K562 (cell line): ENCODE measurements at regions not wholly inside any gene's neighbourhood (a gene's known extent, or its start where the extent isn't known, plus 50 kb on each side); places are given as distances from the start of the nearest gene placed in this dataset.
A peak's percentile ranks its signal among the peaks of the same experiment; 100 is the strongest.

Source experiments
- ATAC-seq: fragments of 200-7000 bp; cut with Tn5 transposase; 3 replicates; pipeline ENCODE4 v1.9.1; 2020; ENCODE audit warnings: moderate library complexity
- BruUV-seq: library from RNA; stranded (reverse); fragments of 400-500 nt; replicated peaks from 2 replicates; lab custom pipeline; 2021; lab: Mats Ljungman, UMichigan
- CTCF ChIA-PET: fragments of 300-600 bp; formaldehyde crosslinking; extraction: SDS; loops from one replicate; lab custom pipeline; 2021; ENCODE audit warnings: low intra/inter-chr PET ratio; lab: Yijun Ruan, JAX
- POLR2A ChIA-PET: fragments of 300-600, 350-650 bp; sonication (Branson Sonifier 250); formaldehyde crosslinking; extraction: SDS; loops from one replicate; lab custom pipeline; 2021; ENCODE audit warnings: antibody characterized with exemption, inconsistent platforms; lab: Yijun Ruan, JAX
- DNase-seq, 4 experiments: peaks; one replicate each; pipeline versions ENCODE4 v3.0.0 to v3.0.0-alpha.2; 2011 to 2018; ENCODE audit warnings: low spot score in 3 of 4, mixed read lengths in 3 of 4; ENCODE audit errors: extremely low read depth in 1 of 4
- FAIRE-seq: peaks from 2 replicates; lab custom pipeline; 2011; peaks lifted over from hg19 to GRCh38; lab: Jason Lieb, UNC
- H2AFZ ChIP-seq: 2 replicates; pipeline ENCODE4 v1.6.0; 2011; ENCODE audit warnings: low read depth, low read length, control low read depth, inconsistent platforms
- H3K27ac ChIP-seq: fragments of 200-600 bp; 3 replicates; pipeline ENCODE4 v1.8.0; 2011; ENCODE audit warnings: low read depth, mild to moderate bottlenecking, control low read depth, inconsistent platforms, low read length, moderate library complexity, mixed read lengths; ENCODE audit errors: extremely low read depth
- H3K27me3 ChIP-seq, 2 experiments: fragments of 300-600 bp in 1 of 2; 2 replicates in 1 of 2; 3 replicates in 1 of 2; pipeline versions ENCODE4 v1.6.0 to v1.8.0; 2011; ENCODE audit warnings: inconsistent platforms in 2 of 2, low read length in 2 of 2, mild to moderate bottlenecking in 1 of 2, mixed read lengths in 1 of 2, moderate library complexity in 1 of 2; ENCODE audit not compliant: control insufficient read depth in 2 of 2, insufficient read depth in 2 of 2
- H3K36me3 ChIP-seq: fragments of 300-600 bp; 3 replicates; pipeline ENCODE4 v1.8.0; 2011; ENCODE audit warnings: mild to moderate bottlenecking, low read length, inconsistent platforms; ENCODE audit not compliant: control insufficient read depth, insufficient read depth
- H3K4me1 ChIP-seq, 2 experiments: fragments of 200-600 bp in 1 of 2; replicated peaks in 1 of 2; 2 replicates in 1 of 2; 3 replicates in 1 of 2; pipeline versions ENCODE4 v1.5.1 to v1.8.0; 2011; ENCODE audit warnings: inconsistent platforms in 2 of 2, low read length in 2 of 2, mild to moderate bottlenecking in 1 of 2, mixed read lengths in 1 of 2, moderate library complexity in 1 of 2; ENCODE audit not compliant: control insufficient read depth in 2 of 2, insufficient read depth in 2 of 2
- H3K4me2 ChIP-seq: 2 replicates; pipeline ENCODE4 v1.6.1; 2011; ENCODE audit warnings: low read length, control low read depth, inconsistent platforms, mixed read lengths; ENCODE audit not compliant: insufficient read depth
- H3K4me3 ChIP-seq: fragments of 200-600 bp; sonication (generic), shearing (Covaris generic); 2 replicates; pipeline ENCODE4 v1.5.1; 2016; ENCODE audit warnings: control low read depth, inconsistent platforms
- H3K79me2 ChIP-seq: fragments of 200-600 bp; 3 replicates; pipeline ENCODE4 v1.8.0; 2011; ENCODE audit warnings: low read length, inconsistent platforms; ENCODE audit not compliant: control insufficient read depth, insufficient read depth
- H3K9ac ChIP-seq, 2 experiments: 2 replicates each; pipeline versions ENCODE4 v1.6.0 to v1.6.1; 2011; ENCODE audit warnings: low read depth in 2 of 2, low read length in 2 of 2, control low read depth in 1 of 2, inconsistent platforms in 1 of 2, mild to moderate bottlenecking in 1 of 2, mixed read lengths in 1 of 2; ENCODE audit not compliant: insufficient read depth in 1 of 2
- H3K9me1 ChIP-seq: one replicate; pipeline ENCODE4 v1.6.0; 2011; ENCODE audit warnings: inconsistent platforms, mild to moderate bottlenecking, low read length, moderate library complexity; ENCODE audit not compliant: control insufficient read depth, insufficient read depth
- H3K9me3 ChIP-seq: replicated peaks from 2 replicates; pipeline ENCODE4 v1.5.1; 2011; ENCODE audit warnings: low read depth, low read length, inconsistent platforms; ENCODE audit not compliant: control insufficient read depth, insufficient read depth
- H4K20me1 ChIP-seq: replicated peaks from 2 replicates; pipeline ENCODE4 v1.6.1; 2011; ENCODE audit warnings: low read length, inconsistent platforms, mixed read lengths; ENCODE audit not compliant: control insufficient read depth, insufficient read depth
- HDGF ChIP-seq: fragments of 450-650 bp; IDR thresholded peaks from 2 replicates; pipeline ENCODE4 v1.6.1; 2016
- HNRNPH1 ChIP-seq: fragments of 200-400 bp; formaldehyde crosslinking; optimal IDR thresholded peaks from 2 replicates; pipeline ENCODE3; 2017; ENCODE audit warnings: low read depth, mild to moderate bottlenecking, low read length, moderate library complexity
- RBBP5 ChIP-seq: fragments of 200-600 bp; sonication (generic); IDR thresholded peaks from 2 replicates; pipeline ENCODE4 v1.6.1; 2012; ENCODE audit warnings: borderline replicate concordance, mild to moderate bottlenecking, low read length, control low read depth, inconsistent platforms; ENCODE audit not compliant: insufficient read depth, poor library complexity, severe bottlenecking
- SRSF9 ChIP-seq: fragments of 200-400 bp; formaldehyde crosslinking; IDR thresholded peaks from 2 replicates; pipeline ENCODE4 v1.6.1; 2017; ENCODE audit warnings: low read depth, low read length, borderline replicate concordance
- TCF3 ChIP-seq: sonication (generic); formaldehyde crosslinking; IDR thresholded peaks from 2 replicates; pipeline ENCODE4 v1.4.0; 2020; ENCODE audit warnings: mild to moderate bottlenecking, missing genetic modification reagents
- WGBS: fragments of 100-300 bp; shearing (Covaris generic); methylation state at CpG from one replicate; pipeline ENCODE4 v1.1.6; 2016; ENCODE audit warnings: low coverage, mixed read lengths; ENCODE audit not compliant: insufficient coverage; ENCODE audit errors: missing lambda C conversion rate; 5-methylcytosine and 5-hydroxymethylcytosine counted together
- in situ Hi-C: fragments of 300-500 bp; cut with MboI; formaldehyde crosslinking; loops from 4 replicates; pipeline ENCODE4 v1.15.0; 2018; ENCODE audit warnings: inconsistent platforms, mixed read lengths
- intact Hi-C: fragments of 100-400 bp; cut with micrococcal nuclease; formaldehyde crosslinking; loops from 2 replicates; pipeline ENCODE4 v1.14.2; 2022
- TF ChIP-seq, protein P1 (sequence below): sonication (generic); formaldehyde crosslinking; IDR thresholded peaks from 2 replicates; pipeline ENCODE4 v1.9.0; 2022; ENCODE audit warnings: mild to moderate bottlenecking, missing genetic modification reagents
- TF ChIP-seq, protein P2 (sequence below): fragments of 250-450 bp; sonication (Bioruptor Pico); IDR thresholded peaks from 2 replicates; pipeline ENCODE4 v1.6.1; 2021; ENCODE audit warnings: mild to moderate bottlenecking
- TF ChIP-seq, protein P3 (sequence below): fragments of 450-650 bp; formaldehyde crosslinking; IDR thresholded peaks from 2 replicates; pipeline ENCODE4 v1.4.0; 2020; ENCODE audit warnings: mild to moderate bottlenecking, mixed read lengths
- TF ChIP-seq, protein P4 (sequence below): fragments of 450-650 bp; formaldehyde crosslinking; IDR thresholded peaks from 2 replicates; pipeline ENCODE4 v1.4.0; 2020; ENCODE audit warnings: mild to moderate bottlenecking

DNA sequence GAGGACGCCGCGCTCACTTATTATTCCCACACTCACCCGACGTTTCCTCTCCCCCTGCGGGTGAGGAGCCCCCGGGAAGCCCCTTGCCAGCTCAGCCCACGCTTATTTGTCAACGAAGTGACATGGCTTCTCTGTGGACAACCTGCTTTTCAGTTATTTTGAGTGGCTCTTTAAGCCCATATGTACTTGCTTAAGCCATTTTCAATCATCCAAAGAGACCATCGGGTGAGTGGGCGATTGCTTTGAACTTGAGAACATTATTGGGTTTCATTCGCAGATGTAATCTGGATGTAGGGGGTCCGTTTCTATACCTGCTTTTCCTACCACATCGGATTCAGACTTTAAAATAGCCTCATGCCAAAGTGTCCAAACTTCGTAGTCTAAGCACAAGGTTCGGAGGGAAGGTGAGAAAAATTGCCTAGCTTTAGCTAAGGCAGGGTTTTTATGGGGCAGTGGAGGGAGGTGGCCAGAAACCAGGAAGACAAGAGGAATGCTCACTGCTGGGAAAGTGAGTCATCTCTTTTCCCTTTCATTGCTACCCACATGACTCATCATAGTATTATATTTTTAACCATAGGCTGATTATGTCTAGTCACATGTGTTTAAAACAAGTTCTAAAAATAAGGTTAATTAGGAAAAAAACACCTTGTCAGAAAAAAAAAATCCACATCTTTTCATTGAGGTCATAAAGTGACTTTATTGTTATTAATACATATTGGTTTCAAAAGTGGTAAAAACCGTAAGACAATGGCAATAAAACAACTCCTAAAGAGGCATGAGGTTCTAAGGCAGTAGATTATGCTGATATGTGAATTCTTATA, 773.1 kb upstream of the NR2F2 start (continued):
- TF ChIP-seq, protein P1, sequence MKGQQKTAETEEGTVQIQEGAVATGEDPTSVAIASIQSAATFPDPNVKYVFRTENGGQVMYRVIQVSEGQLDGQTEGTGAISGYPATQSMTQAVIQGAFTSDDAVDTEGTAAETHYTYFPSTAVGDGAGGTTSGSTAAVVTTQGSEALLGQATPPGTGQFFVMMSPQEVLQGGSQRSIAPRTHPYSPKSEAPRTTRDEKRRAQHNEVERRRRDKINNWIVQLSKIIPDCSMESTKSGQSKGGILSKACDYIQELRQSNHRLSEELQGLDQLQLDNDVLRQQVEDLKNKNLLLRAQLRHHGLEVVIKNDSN (CRISPR knock-in tag) = no peak
- TF ChIP-seq HNRNPH1 (no peak), SRSF9 (no peak), TCF3 (no peak; the same call in 1 of the 2 replicates)
- TF ChIP-seq, protein P2, sequence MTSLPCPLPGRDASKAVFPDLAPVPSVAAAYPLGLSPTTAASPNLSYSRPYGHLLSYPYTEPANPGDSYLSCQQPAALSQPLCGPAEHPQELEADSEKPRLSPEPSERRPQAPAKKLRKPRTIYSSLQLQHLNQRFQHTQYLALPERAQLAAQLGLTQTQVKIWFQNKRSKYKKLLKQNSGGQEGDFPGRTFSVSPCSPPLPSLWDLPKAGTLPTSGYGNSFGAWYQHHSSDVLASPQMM (CRISPR knock-in tag) = no peak
- TF ChIP-seq, protein P3, sequence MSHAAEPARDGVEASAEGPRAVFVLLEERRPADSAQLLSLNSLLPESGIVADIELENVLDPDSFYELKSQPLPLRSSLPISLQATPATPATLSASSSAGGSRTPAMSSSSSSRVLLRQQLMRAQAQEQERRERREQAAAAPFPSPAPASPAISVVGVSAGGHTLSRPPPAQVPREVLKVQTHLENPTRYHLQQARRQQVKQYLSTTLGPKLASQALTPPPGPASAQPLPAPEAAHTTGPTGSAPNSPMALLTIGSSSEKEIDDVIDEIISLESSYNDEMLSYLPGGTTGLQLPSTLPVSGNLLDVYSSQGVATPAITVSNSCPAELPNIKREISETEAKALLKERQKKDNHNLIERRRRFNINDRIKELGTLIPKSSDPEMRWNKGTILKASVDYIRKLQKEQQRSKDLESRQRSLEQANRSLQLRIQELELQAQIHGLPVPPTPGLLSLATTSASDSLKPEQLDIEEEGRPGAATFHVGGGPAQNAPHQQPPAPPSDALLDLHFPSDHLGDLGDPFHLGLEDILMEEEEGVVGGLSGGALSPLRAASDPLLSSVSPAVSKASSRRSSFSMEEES (CRISPR knock-in tag) = no peak

DNA sequence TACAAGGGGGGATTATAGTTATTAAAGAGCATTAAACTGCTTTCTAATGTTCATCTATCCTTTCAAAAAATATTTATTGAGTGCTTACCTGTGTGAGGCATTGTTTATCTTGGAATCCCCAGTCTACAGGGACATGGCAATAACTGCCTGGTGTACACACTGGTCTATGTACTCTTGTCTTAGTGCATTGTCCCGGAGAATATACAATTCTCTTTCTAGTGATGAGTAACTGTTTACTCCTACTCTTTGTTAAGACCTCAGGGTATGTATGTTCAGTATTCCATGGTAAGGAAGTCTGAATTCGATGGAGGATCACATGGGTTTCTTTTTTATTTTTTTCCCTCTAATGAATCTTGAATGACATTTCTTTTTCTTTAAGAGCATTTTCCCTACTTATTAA, 772.4 kb upstream of the NR2F2 start:
- Histone ChIP-seq H3K9ac (no peak overlapping the region), H3K4me3 (no peak overlapping the region), H3K9me1 (no peaks in the 10 kb centered on the region), H3K36me3 (no peaks in the 10 kb centered on the region)
- no peak for DNase-seq
- WGBS = 46% methylated on average over 2 of the region's 2 CpGs
- in situ Hi-C loops = no loop called here
- CTCF ChIA-PET = no interaction called here
- TF ChIP-seq RBBP5 (no peak), HDGF (no peak)
- TF ChIP-seq, protein P4, sequence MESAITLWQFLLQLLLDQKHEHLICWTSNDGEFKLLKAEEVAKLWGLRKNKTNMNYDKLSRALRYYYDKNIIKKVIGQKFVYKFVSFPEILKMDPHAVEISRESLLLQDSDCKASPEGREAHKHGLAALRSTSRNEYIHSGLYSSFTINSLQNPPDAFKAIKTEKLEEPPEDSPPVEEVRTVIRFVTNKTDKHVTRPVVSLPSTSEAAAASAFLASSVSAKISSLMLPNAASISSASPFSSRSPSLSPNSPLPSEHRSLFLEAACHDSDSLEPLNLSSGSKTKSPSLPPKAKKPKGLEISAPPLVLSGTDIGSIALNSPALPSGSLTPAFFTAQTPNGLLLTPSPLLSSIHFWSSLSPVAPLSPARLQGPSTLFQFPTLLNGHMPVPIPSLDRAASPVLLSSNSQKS = no peak
- TF ChIP-seq, all 486 proteins: peak for 0
- intact Hi-C loops = no loop called here
- H4K20me1 ChIP-seq = no peaks in the 10 kb centered on the region
- H3K4me1 ChIP-seq = peaks cover 0 to 22% of the 10 kb centered on the region in 2 experiments; a peak in 3 of 5 replicates
- H3K79me2 ChIP-seq = no peaks in the 10 kb centered on the region
- H3K4me2 ChIP-seq = no peak overlapping the region
- H3K27ac ChIP-seq = peak overlapping the region; percentile 63; the same call in 2 of the 3 replicates
- ATAC-seq (peak; percentile 16; the same call in 1 of the 3 replicates), FAIRE-seq (no peak)
- H3K9me3 ChIP-seq = no peaks in the 10 kb centered on the region
- POLR2A ChIA-PET = interaction anchor here (0.6 to 1.1 kb wide), 2 partner anchors 8 to 209 kb away, joined by 3 to 4 read pairs; no protein-coding TSS in a partner anchor
- peak overlapping the region; percentile 78 for H2AFZ ChIP-seq
- no peaks in the 10 kb centered on the region for H3K27me3 ChIP-seq
- no TSS peak for BruUV-seq
